GM21576 (cell line): ENCODE measurements at regions not wholly inside any gene's neighbourhood (a gene's known extent, or its start where the extent isn't known, plus 50 kb on each side); places are given as distances from the start of the nearest gene placed in this dataset.

Experiments used
- ATAC-seq: cut with Tn5 transposase; IDR thresholded peaks from one replicate; pipeline ENCODE4 v1.9.1; 2021; ENCODE audit warnings: mild to moderate bottlenecking, moderate library complexity; ENCODE audit not compliant: unreplicated experiment

DNA sequence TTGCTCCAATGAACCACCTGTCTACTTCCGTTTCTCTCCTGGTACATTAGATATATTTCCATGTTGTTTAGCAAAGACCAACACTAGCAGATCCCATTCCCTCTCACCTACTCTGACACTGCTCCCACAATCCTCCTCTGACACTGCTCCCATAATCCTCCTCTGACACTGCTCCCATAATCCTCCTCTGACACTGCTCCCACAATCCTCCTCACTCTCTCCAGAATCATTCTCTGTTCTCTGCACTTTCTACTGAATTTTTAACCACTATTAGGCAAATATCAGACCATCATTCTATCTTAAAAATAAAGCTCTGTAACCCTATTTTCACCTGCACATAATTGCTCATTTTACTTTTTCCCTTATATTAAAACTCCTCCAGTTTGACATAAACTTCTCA, 578.5 kb upstream of the PCDH20 start:
- no peak for ATAC-seq

DNA sequence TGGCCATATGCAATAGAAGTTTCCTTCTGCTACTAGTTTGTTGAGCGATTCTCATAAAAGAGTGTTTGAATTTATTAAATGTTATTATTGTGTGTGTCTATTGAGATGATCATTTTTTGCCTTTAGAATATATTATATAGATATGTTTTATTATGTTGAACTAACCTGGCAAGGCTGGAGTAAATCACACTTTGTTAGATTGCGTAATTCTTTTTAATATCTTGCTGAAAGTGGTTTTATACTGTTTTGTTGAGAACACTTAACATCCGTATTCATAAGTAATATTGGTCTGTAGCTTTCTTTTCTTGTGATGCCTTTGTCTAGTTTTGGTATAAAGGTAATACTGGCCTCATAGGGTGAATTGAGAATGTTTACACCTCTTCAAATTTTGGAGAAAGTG, 574.3 kb upstream of the PCDH20 start:
- ATAC-seq: no peak

DNA sequence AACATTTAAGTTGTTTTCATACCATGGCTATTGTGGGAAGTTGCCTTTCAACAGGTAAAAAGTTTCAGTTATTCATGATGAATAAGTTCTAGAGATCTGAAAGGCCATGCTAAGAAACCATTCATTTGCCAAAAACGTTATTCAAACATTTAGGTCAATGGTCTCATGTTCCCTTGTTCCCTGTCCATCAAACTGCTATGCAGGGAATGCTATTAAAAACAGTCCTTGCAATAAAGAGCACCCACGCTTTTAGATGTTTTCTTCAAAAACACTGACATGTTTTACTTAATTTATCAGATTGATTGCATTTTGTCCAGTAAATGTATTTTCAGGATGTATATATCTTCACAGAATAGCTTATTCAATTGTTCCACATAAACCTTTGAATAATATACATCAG, 573.2 kb upstream of the PCDH20 start:
- no peak for ATAC-seq

DNA sequence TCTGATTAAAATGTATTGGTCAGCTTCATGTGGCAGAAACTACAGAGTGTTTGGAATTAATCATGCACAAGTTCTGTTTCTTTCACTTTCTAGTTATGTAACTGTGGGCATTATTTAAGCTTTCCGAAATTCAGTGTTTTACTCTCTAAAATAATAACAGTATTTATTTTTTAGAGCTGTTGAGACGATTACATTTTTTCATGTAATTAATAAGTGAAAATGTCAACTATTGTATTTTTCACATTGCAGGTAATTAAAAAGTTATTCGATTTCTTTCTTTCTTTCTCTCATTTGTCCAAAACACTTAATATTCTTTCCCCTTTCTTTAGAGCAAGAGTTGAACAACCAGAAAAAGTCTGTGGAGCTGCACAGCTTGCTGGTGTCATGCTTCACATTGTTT, 559.4 kb upstream of the PCDH20 start:
- no peak for ATAC-seq

DNA sequence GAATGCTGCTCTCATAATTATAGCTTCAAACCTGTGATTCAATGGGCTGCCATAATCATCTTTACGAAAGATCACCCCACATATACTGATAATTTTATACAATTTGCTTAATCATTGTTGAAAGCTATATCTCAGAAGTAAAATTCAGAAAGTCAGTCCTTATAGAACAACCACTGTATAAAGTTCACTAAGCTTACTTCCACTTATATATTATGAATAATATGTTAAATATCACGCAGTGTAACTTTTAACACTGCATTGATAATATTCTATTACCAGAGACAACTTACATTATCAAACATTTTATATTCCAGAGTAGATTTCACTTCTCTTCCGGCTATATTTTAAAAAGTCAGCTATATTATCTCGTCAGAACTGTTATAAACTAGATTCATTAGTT, 550.1 kb upstream of the PCDH20 start:
- ATAC-seq: no peak

DNA sequence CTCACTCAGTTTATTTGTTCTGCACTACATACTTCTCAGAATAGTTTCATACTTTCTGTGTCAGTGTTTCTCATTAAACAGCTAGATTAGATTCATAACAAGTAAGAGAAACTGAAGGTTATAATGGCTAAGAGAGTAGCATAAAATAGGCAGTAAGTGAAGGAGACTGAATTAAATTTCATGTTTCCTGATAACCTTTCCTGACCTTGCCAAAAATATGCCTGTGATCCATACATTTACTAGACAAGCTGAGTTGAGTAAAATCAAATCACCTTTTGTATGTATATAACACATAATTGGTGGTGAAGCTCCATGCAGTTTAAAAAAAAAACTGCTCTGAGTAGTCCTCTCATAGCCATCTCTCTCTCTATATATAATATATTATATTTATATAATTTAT, 545.3 kb upstream of the PCDH20 start:
- no peak for ATAC-seq

DNA sequence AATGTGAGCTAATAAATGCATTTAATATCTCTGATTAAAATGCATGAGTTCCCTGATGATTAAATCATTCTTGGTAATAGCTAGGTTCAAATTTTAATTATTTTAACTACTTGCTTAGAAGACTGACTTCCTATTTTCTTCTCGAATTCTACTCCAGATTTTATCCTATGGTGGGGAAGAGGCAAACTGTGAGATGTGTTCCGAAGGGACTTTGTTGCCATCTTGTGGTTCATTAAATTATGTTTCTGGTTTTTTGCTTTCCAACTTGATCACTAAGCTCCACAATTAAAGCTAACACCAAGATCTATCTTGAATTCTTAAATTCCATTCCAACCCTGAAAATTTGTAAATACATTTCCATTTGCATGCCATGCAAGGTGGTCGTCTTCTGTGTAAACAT, 538.4 kb upstream of the PCDH20 start:
- ATAC-seq: no peak

DNA sequence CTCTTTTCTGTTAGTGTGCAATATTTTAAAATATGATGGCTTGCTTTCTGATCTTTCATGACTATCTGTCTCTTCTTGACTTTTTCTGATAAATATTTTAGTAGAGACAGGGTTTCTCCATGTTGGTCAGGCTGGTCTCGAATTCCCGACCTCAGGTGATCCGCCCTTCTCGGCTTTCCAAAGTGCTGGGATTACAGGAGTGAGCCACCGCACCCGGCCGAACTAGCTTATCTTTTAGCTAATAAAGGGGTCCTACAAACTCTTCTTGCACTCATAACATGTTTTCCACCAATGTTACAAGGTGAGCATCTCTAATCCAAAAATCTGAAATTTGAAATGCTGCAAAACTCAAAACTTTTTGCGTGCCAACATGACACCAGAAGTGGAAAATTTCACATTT, 535.2 kb upstream of the PCDH20 start:
- no peak for ATAC-seq

DNA sequence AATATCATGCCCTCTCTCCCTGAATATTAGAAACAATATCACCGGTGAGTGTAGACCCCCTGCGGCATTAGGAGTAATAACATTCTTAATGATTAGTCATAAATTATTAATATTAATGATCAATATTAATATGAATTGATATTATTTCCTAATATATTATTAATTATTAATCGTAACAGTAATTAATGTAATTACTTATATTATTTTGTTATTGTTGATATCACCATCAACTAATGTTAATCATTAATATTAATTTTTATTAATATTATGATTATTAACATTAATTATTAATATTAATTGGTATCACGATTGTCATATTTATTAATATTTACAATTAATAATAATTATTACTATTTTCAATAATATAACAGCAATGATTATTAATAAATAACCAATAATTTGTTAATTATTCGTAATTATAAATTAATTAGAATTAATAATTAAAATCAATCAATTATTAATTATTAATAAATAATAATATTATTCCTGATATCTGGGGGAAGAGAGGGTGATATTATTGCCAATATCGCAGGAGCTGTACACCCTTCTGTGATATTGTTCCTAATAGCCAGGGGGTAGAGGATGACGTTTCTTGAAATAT, 528.8 kb upstream of the PCDH20 start:
- ATAC-seq: no peak

DNA sequence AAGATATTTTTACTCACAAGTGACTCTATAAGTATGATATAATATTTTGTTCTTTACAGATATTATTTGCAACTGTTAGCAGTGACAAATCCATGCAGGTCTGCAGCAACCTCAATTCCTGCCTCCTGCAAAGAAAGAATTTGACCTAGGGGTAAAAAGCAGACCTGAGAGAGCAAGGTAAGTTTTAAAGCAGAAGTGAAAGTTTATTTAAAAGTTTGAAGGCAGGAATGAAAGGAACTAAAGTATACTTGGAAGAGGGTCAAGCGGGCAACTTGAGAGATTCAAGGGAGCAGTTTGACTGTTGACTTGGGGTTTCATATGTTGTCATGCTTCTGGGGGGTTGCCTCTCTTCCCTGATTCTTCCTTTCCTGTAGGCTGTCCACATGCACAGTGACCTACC, 520.1 kb upstream of the PCDH20 start:
- ATAC-seq: no peak

DNA sequence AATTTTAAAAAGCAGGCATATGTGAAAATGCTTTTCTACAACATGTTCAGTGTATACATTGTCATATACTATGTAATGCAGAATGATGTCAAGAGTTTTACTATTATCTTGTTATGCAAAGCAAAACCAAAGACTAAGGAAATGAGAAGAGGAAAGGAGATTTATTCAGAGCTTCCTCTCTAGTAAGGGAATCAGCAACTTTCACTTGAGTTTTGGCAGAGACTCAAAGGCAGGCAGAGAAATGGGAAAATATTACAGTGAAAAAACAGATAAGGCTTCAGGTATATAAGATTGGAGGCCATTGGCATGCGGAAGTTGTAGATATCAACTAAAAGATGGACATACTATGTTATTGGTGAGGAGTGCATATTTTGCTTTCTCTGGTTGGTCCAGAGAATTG, 512.0 kb upstream of the PCDH20 start:
- no peak for ATAC-seq

DNA sequence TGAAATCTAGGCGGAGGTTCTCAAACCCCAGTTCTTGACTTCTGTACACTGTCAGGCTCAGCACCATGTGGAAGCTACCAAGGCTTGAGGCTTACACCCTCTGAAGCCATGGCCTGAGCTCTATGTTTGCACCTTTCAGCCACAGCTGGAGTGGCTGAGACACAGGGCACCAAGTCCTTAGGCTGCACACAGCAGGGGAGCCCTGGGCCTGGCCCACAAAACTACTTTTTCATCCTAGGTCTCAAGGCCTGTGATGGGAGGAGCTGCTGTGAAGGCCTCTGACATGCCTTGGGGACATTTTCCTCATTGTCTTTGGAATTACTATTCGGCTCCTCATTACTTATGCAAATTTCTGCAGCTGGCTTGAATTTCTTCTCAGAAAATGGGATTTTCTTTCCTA, 503.2 kb upstream of the PCDH20 start:
- ATAC-seq: no peak

DNA sequence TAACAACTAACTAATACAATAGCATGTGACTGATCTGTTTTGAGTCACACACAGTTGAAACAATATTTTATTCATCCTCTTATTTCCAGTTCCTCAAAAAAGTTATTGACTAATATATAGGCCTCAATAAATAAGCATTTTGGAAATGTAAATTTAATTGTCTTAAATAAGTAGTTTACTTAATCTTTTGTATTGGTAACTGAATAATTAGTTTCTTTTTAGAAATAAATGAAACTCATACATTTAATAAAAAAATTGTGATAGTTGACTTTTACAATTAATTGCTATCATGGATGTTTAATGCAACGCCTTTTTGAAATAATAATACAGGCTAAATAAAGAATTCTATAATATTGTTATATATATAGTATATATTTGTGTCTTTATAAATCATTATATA, 500.8 kb upstream of the PCDH20 start:
- ATAC-seq: no peak

DNA sequence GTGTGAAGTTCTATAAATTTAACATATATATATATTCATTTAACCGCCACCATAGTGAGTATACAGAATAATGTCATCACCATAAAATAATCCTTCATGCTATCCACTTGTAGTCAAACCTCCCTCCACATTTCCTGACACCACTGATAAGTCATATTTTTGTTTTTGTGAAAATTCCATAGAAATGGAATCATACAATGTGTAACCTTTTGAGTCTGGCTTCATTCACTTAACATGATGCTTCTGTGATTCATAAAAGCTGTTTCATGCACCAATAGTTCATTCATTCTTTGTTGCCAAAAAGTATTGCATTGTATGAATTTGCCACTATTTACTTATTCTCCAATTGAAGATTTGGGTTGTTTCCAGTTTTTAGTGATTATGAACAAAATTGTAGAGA, 497.5 kb upstream of the PCDH20 start:
- ATAC-seq: no peak

DNA sequence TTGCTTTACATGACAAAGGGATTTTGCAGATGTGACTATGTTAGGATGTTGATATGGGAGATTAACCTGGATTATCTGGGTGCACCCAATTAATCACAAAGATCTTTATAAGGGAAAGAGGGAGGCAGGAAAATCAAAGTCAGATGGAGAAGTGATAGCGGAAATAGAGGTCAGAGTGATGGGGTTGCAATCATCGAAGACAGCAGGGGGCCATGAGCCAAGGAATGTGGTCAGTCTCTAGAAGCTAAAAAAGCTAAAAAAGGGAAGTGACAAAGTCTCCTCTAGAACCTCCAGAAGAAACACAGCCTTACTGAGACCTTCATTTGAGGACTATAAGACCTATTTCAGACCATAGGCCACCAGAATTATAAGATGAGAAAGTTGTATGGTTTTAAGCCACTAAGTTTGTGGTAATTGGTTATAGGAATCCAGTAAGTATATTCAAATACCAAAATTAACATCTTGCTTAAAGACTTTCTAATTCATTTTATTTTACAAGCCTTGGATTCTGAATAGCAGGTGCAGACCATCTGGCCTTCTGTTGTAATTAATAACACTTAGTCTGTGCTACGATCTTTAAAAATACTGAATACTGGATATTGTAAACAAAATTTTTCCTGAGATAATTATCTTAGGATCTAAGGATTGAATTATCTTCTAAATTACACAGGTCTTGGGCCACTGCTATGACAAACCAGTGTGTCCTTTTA, 493.4 kb upstream of the PCDH20 start:
- no peak for ATAC-seq

DNA sequence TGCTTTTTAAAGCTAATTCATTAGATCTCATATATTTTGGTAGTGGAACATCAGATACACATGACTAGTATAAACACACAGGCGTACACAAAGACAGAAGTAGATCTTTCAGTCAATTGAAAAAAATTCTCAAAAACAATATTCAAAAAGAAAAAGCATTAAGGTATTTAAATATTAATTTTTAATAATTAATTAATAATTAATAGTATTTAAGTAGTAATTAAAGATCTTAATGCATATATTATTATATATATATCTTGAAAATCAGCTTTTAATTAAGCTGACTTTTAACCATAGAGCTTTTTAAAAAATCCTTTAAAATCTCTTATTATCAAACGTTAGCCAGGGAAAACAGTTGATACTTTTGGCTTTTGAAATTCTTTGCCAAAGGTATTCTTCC, 489.4 kb upstream of the PCDH20 start:
- ATAC-seq: no peak

DNA sequence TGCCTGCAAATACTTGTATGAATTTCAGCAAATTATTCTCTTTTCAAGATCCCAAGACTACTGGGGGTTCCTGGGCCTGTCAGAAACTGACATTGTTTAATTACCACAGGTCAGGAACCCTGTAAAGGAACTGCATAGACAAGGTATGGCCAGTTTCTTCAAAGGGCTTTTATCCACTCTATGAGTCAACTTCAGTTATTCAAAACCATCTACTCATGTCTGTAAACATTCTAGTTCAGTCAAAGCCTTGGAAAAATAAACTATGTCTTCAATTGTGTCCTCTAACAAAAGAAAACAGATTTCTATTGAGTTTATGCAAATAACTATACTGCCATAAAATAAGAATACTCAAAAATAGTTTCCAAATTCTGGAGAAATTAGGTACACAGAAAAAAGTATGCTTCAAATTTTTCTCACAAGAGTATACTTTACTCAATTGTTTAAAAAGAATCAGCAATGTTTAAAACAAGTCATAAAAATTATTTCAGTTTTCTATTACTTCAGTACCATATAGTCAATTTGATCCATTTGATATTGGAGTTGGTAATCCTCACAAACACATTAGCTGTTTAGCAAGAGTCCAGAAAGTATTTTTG, 486.4 kb upstream of the PCDH20 start:
- no peak for ATAC-seq

DNA sequence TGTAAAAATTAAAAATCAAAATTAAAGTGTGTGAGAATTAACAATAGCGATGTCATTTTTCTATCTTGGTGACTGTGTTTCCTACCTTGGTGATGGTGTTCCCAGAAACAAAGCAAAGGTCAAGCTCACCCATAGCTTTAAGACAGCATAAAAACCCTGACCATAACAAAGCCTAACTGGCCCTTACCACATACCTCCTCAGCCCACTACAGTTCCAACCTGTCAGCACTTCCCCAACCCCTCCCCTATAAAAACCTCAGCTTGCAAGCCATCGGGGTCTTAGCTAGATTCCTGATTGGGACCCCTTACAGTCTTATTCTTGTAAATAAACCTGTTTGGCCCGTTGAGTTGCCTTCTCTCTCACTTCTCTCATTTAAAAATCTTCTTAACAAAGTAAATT, 484.4 kb upstream of the PCDH20 start:
- no peak for ATAC-seq

DNA sequence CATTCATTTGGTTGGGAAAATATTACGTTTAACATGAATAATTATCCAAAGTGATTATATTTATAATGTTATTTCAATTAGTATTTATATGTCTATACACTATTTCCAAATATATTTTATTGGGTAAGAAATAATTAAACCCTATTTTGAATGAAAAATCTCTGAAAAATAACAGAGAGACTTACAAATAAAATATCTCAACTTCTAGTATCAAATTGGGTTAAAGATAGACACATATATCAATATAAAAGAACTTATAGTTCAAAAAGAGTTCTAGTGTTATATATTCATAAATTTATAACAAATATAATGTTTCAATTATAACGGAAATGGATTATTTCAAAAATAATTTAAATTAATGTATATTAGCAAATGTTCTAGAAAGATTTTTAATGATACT, 482.6 kb upstream of the PCDH20 start:
- no peak for ATAC-seq

DNA sequence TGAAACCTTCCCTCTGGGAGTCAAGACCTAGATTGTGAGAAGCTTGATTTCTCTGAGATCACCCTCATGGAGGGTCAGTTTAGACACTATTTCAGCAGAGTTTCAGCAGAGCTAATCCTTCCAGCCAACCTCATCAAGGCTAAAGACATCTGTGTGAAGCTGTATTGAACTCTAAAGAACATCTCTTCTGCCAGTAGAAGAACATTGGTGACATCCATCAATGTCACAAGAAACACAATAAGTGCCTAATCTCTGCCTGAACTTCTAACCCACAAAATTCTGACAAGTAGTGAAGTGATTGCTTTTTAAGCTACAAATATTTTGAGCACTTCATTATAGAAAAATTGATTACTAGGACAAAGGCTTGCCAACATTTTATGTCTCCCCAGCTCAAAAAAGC, 475.8 kb upstream of the PCDH20 start:
- ATAC-seq: no peak

DNA sequence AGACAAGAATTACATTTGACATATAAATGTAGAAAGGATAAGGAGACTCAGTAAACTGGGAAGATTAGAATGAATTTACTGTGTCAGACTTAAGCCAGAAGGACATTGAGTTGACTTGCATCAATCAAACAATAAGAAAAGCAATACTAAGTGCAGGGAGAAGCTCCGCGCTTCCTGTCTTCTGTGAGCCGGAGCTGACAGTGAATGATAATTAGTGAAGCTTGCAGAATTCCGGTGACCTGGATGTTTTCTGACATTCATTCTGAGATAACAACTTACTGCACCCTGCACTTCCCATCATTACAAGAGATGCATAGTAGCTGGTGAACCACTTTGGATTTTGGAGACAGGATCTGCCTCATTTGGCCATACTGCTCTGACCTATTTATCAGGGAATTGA, 469.2 kb upstream of the PCDH20 start:
- no peak for ATAC-seq

DNA sequence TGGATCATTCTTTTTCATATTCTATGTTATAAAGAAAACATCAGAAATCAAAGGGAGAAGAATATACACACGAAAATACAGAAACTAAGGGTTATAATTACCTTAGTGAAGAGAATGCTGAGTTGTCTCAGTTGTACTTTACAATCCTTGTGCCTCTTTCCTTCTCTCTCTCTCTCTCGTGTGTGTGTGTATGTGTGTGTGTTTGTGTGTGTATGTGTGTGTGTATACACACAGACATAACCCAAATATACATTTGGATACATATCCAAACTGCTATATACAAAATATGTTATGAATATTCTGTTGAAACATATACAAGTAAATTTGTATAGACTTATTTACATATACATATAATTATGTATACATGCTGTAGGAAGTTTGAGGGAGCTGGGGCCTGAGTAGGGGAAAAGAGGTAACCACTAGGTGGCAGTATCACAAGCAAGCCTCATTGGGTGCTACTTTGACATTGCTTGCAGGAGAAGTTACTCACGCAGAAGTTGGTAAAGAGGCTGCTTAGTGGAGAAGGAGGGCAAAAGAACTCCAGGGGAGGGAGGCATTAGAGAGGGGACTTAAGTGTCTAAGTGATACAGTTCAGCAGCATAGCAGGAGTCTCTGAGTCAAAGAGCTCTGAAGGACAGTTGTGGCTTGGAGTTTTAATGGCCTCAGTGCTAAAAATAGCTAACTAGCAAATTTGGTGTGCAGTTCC, 465.1 kb upstream of the PCDH20 start:
- peak; percentile 64 for ATAC-seq
